Right lobe of liver (tissue), 4 donors: ENCODE measurements at regions not wholly inside any gene's neighbourhood (a gene's known extent, or its start where the extent isn't known, plus 50 kb on each side); places are given as distances from the start of the nearest gene placed in this dataset.

ENCODE experiments used
- CTCF ChIP-seq, 4 donors: fragments of 200-600 bp in 3 of 4; fragments of 450-650 bp in 1 of 4; IDR thresholded peaks; one replicate each; pipeline versions ENCODE4 v1.5.1 to v1.8.0; 2016 to 2022; ENCODE audit warnings: antibody characterized with exemption in 4 of 4, mild to moderate bottlenecking in 2 of 4
- POLR2A ChIP-seq: fragments of 450-650 bp; IDR thresholded peaks from one replicate; pipeline ENCODE4 v1.6.1; 2017; ENCODE audit warnings: antibody characterized with exemption, mild to moderate bottlenecking
- donor health status: DM: no; HTN: no; CAD: no.
- donor health status: DM: no; HTN: no; CAD: no.
- donor health status: DM: no; HTN: yes; CAD: no.

DNA sequence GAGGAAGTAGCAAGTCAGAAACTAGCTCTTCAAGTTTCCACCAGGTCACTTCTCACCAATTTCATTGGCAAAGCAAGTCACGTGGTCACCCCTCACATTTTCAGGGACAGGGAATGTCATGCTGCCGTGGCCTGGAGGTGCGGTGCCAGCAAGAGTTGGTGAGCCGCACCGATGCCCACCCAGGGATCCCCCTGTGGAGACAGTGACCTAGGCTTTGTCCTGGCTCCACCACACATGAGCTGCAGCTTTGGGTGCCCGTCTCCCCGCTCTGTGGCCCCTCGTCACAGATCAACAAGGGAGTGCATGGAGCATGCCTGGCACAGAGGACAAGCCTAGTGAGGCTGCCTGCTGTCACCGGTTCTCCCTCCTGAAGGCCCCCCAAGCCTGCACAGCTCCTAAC is 226.7 kb upstream of the PPP2R2D start:
- TF ChIP-seq POLR2A (no peak), CTCF (IDR thresholded peaks at IDR 0.05) (no peak)
